Gastroesophageal sphincter (tissue), 4 donors: ENCODE measurements at regions not wholly inside any gene's neighbourhood (a gene's known extent, or its start where the extent isn't known, plus 50 kb on each side); places are given as distances from the start of the nearest gene placed in this dataset.

ENCODE experiments used
- ATAC-seq: fragments of 150-250 bp; one replicate; pipeline ENCODE4 v1.9.1; 2016; ENCODE audit warnings: mild to moderate bottlenecking, moderate library complexity
- H3K27ac ChIP-seq, 4 donors: fragments of 200-600 bp; sonication (generic) in 3 of 4; 1 replicate in 3 of 4; 2 replicates in 1 of 4; pipeline ENCODE4 v1.5.1; 2016 to 2019
- H3K27me3 ChIP-seq: fragments of 200-600 bp; sonication (generic); one replicate; pipeline ENCODE4 v1.5.1; 2019
- H3K36me3 ChIP-seq, 2 donors: fragments of 200-600 bp; sonication (generic); one replicate each; pipeline ENCODE4 v1.5.1; 2019; ENCODE audit warnings: control low read depth in 1 of 2
- H3K4me1 ChIP-seq, 3 donors: fragments of 200-600 bp; sonication (generic); 1 replicate in 2 of 3; 2 replicates in 1 of 3; pipeline ENCODE4 v1.5.1; 2016 to 2019; ENCODE audit warnings: control low read depth in 2 of 3
- H3K4me3 ChIP-seq, 2 donors: fragments of 200-600 bp; sonication (generic); one replicate each; pipeline ENCODE4 v1.5.1; 2019; ENCODE audit warnings: mild to moderate bottlenecking in 1 of 2, moderate library complexity in 1 of 2
- H3K9me3 ChIP-seq, 3 donors: fragments of 200-600 bp; sonication (generic); one replicate each; pipeline ENCODE4 v1.5.1; 2017 to 2019; ENCODE audit warnings: control low read depth in 2 of 3
- CTCF ChIP-seq, 4 experiments: fragments of 200-600 bp in 2 of 4; fragments of 450-650 bp in 2 of 4; sonication (generic) in 1 of 4; IDR thresholded peaks; one replicate each; pipeline ENCODE4 v1.5.1; 2017 to 2019; ENCODE audit warnings: antibody characterized with exemption in 4 of 4, mild to moderate bottlenecking in 2 of 4, moderate library complexity in 2 of 4
- EP300 ChIP-seq: sonication (generic); formaldehyde crosslinking; IDR thresholded peaks from one replicate; pipeline ENCODE4 v1.6.1; 2017; ENCODE audit warnings: antibody characterized with exemption, mild to moderate bottlenecking
- POLR2A ChIP-seq, 2 donors: fragments of 450-650 bp; IDR thresholded peaks; one replicate each; pipeline ENCODE4 v1.6.1; 2017; ENCODE audit warnings: antibody characterized with exemption in 2 of 2, mild to moderate bottlenecking in 2 of 2, moderate library complexity in 1 of 2
- POLR2AphosphoS5 ChIP-seq: sonication (generic); formaldehyde crosslinking; IDR thresholded peaks from one replicate; pipeline ENCODE4 v1.6.1; 2017; ENCODE audit warnings: antibody characterized with exemption
- WGBS, 2 donors: methylation state at CpG; one replicate each; pipeline ENCODE4 v1.1.5; 2018; ENCODE audit warnings: low coverage in 1 of 2; 5-methylcytosine and 5-hydroxymethylcytosine counted together

GRCh38 chr3:103112273-103112672, 677.5 kb downstream of the ZPLD1 start:
- no peak for ATAC-seq
- Histone ChIP-seq H3K4me1 (no peaks in the 10 kb centered on the region), H3K4me3 (no peak overlapping the region), H3K27me3 (no peaks in the 10 kb centered on the region), H3K9me3 (peaks cover 0 to under 1% (median 0%) of the 10 kb centered on the region in 3 donors), H3K27ac (no peak overlapping the region), H3K36me3 (no peaks in the 10 kb centered on the region)
- TF ChIP-seq CTCF (IDR thresholded peaks at IDR 0.05), result no peak
- TF ChIP-seq POLR2AphosphoS5, result no peak
- TF ChIP-seq POLR2A (IDR thresholded peaks at IDR 0.05), result no peak

- no peak for ATAC-seq
- Histone ChIP-seq H3K27ac (no peak overlapping the region), H3K27me3 (no peaks in the 10 kb centered on the region), H3K4me3 (no peak overlapping the region), H3K4me1 (no peaks in the 10 kb centered on the region), H3K9me3 (no peaks in the 10 kb centered on the region), H3K36me3 (no peaks in the 10 kb centered on the region)
- TF ChIP-seq CTCF (IDR thresholded peaks at IDR 0.05), result no peak
- TF ChIP-seq POLR2AphosphoS5, result no peak
- no peak for TF ChIP-seq EP300
- no peak for TF ChIP-seq POLR2A (IDR thresholded peaks at IDR 0.05)
- WGBS, 2 donors, result 70 to 86% methylated on average over 1 of the region's 1 CpG
Observed at GRCh38 chr3:103126115-103126514, 691.3 kb downstream of the ZPLD1 start.

GRCh38 chr3:103127098-103127630, 692.3 kb downstream of the ZPLD1 start:
- Histone ChIP-seq H3K9me3 (no peaks in the 10 kb centered on the region), H3K36me3 (no peaks in the 10 kb centered on the region), H3K4me1 (no peaks in the 10 kb centered on the region), H3K4me3 (no peak overlapping the region), H3K27ac (no peak overlapping the region), H3K27me3 (no peaks in the 10 kb centered on the region)
- ATAC-seq, result no peak
- 69 to 79% methylated on average over 5 of the region's 5 CpGs for WGBS, 2 donors
- no peak for TF ChIP-seq EP300
- no peak for TF ChIP-seq CTCF (IDR thresholded peaks at IDR 0.05)
- no peak for TF ChIP-seq POLR2AphosphoS5
- no peak for TF ChIP-seq POLR2A (IDR thresholded peaks at IDR 0.05)

GRCh38 chr3:103127737-103128136, 692.9 kb downstream of the ZPLD1 start:
- no peak for ATAC-seq
- TF ChIP-seq CTCF (IDR thresholded peaks at IDR 0.05), result no peak
- TF ChIP-seq POLR2AphosphoS5, result no peak
- no peak for TF ChIP-seq POLR2A (IDR thresholded peaks at IDR 0.05)
- TF ChIP-seq EP300, result no peak
- H3K4me1 ChIP-seq, result no peaks in the 10 kb centered on the region
- no peak overlapping the region for H3K27ac ChIP-seq
- no peaks in the 10 kb centered on the region for H3K9me3 ChIP-seq
- no peaks in the 10 kb centered on the region for H3K27me3 ChIP-seq
- WGBS, 2 donors, result 82 to 100% methylated on average over 1 of the region's 1 CpG
- H3K36me3 ChIP-seq, result no peaks in the 10 kb centered on the region
- H3K4me3 ChIP-seq, result no peak overlapping the region

- Histone ChIP-seq H3K27ac (no peak overlapping the region), H3K4me3 (no peak overlapping the region), H3K9me3 (no peaks in the 10 kb centered on the region), H3K36me3 (no peaks in the 10 kb centered on the region), H3K27me3 (no peaks in the 10 kb centered on the region), H3K4me1 (no peaks in the 10 kb centered on the region)
- WGBS, 2 donors, result 90 to 93% methylated on average over 1 of the region's 1 CpG
- ATAC-seq, result no peak
- TF ChIP-seq POLR2AphosphoS5 (no peak), POLR2A (IDR thresholded peaks at IDR 0.05) (no peak), CTCF (IDR thresholded peaks at IDR 0.05) (no peak), EP300 (no peak)
Observed at GRCh38 chr3:103134023-103134724, 699.4 kb downstream of the ZPLD1 start.
